MCF 10A (cell line): ENCODE measurements at regions not wholly inside any gene's neighbourhood (a gene's known extent, or its start where the extent isn't known, plus 50 kb on each side); places are given as distances from the start of the nearest gene placed in this dataset.
"Not testable (repeated sequence)": the region's sequence is repeated elsewhere in the genome, so short reads cannot be mapped to it uniquely, and the experiment has no call there.

Experiments
- BruUV-seq: library from RNA; stranded (reverse); fragments of 400-500 nt; replicated peaks from 2 replicates; lab custom pipeline; 2021; lab: Mats Ljungman, UMichigan
- CTCF ChIA-PET: fragments of 300-600 bp; sonication (Branson Sonifier 250); formaldehyde crosslinking; extraction: SDS; loops from one replicate; lab custom pipeline; 2021; ENCODE audit warnings: antibody characterized with exemption, inconsistent platforms; lab: Yijun Ruan, JAX
- POLR2A ChIA-PET: fragments of 300-600, 350-650 bp; sonication (Branson Sonifier 250); formaldehyde crosslinking; extraction: SDS; loops from one replicate; lab custom pipeline; 2020; ENCODE audit warnings: antibody characterized with exemption, inconsistent platforms; lab: Yijun Ruan, JAX
- DNase-seq: peaks from one replicate; pipeline ENCODE4 v3.0.0-alpha.2; 2018; ENCODE audit not compliant: unreplicated experiment
- H3K27ac Mint-ChIP-seq: one replicate; pipeline ENCODE4 v1.8.0; 2022; ENCODE audit warnings: mild to moderate bottlenecking, low read depth, mixed read lengths; ENCODE audit not compliant: unreplicated experiment
- H3K27me3 Mint-ChIP-seq: one replicate; pipeline ENCODE4 v1.8.0; 2022; ENCODE audit warnings: mixed read lengths; ENCODE audit not compliant: insufficient read depth, unreplicated experiment
- H3K36me3 Mint-ChIP-seq: one replicate; pipeline ENCODE4 v1.8.0; 2022; ENCODE audit warnings: mild to moderate bottlenecking, moderate library complexity, mixed read lengths; ENCODE audit not compliant: insufficient read depth, unreplicated experiment
- H3K4me1 Mint-ChIP-seq: one replicate; pipeline ENCODE4 v1.8.0; 2022; ENCODE audit warnings: mixed read lengths; ENCODE audit not compliant: insufficient read depth, unreplicated experiment
- H3K4me3 Mint-ChIP-seq: one replicate; pipeline ENCODE4 v1.8.0; 2022; ENCODE audit warnings: mild to moderate bottlenecking, moderate library complexity, mixed read lengths; ENCODE audit not compliant: unreplicated experiment
- H3K9me3 Mint-ChIP-seq: one replicate; pipeline ENCODE4 v1.8.0; 2022; ENCODE audit warnings: mixed read lengths; ENCODE audit not compliant: unreplicated experiment
- intact Hi-C: fragments of 100-400 bp; cut with micrococcal nuclease; formaldehyde crosslinking; loops from 2 replicates; pipeline ENCODE4 v1.14.1; 2022
- TF ChIP-seq, protein P1 (sequence below): fragments of 200-600 bp; IDR thresholded peaks from one replicate; pipeline ENCODE4 v1.8.0; 2022; ENCODE audit warnings: antibody characterized with exemption, mild to moderate bottlenecking; ENCODE audit not compliant: unreplicated experiment

DNA sequence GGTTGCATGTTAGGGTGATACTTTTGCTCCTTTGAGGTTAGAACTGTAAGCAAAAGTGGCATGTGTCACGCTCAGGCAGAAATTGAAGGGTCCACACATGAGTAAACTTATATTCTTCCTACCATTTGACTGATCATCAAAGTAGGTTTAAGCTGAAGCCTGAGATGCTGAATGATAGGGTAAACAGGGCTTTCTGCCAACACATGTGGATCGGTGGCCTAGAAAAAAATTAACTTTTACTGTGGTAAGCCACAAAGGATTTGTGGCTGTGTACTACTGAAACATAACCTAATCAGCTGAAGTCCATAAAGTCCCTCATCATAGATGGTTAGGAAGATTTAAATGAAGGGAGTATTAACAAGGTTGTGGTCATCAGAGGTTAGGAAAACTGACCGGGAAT is 1070.1 kb downstream of the STPG2 start:
- H3K4me3 Mint-ChIP-seq: no peak overlapping the region
- POLR2A ChIA-PET: interaction anchor here (0.5 kb wide), 1 partner anchor 462 kb away, joined by 3 read pairs; no protein-coding TSS in a partner anchor
- BruUV-seq: no TSS peak
- H3K36me3 Mint-ChIP-seq: no peaks in the 10 kb centered on the region
- no peak for DNase-seq
- no peaks in the 10 kb centered on the region for H3K27me3 Mint-ChIP-seq
- CTCF ChIA-PET: interaction anchor here (0.6 kb wide), 1 partner anchor 41 kb away, joined by 4 read pairs; no protein-coding TSS in a partner anchor
- no peak overlapping the region for H3K27ac Mint-ChIP-seq
- intact Hi-C loops: no loop called here
- TF ChIP-seq, protein P1, sequence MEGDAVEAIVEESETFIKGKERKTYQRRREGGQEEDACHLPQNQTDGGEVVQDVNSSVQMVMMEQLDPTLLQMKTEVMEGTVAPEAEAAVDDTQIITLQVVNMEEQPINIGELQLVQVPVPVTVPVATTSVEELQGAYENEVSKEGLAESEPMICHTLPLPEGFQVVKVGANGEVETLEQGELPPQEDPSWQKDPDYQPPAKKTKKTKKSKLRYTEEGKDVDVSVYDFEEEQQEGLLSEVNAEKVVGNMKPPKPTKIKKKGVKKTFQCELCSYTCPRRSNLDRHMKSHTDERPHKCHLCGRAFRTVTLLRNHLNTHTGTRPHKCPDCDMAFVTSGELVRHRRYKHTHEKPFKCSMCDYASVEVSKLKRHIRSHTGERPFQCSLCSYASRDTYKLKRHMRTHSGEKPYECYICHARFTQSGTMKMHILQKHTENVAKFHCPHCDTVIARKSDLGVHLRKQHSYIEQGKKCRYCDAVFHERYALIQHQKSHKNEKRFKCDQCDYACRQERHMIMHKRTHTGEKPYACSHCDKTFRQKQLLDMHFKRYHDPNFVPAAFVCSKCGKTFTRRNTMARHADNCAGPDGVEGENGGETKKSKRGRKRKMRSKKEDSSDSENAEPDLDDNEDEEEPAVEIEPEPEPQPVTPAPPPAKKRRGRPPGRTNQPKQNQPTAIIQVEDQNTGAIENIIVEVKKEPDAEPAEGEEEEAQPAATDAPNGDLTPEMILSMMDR: no peak
- H3K4me1 Mint-ChIP-seq: no peaks in the 10 kb centered on the region
- no peaks in the 10 kb centered on the region for H3K9me3 Mint-ChIP-seq

DNA sequence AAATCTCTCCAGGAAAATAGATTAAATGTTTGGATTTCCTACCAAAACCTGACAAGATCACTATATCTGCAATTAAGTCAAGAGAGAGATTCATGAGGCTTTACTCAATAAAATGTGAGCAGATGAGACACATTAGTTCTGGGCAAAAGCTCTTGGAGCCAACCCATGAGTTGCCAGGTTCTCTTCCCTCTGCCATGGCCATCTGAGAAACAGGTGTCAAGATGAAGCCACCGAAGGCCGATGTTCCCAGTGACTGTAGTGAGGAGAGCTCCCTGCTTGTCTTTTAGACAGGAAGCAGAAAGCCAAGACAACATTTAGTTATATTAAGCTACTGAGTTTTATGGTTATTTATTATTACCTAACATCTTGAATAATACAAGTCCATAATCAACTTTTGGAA is 1068.7 kb downstream of the STPG2 start:
- Mint-ChIP-seq H3K27me3 (no peaks in the 10 kb centered on the region), H3K9me3 (no peaks in the 10 kb centered on the region), H3K4me1 (no peaks in the 10 kb centered on the region), H3K4me3 (no peak overlapping the region), H3K27ac (no peak overlapping the region), H3K36me3 (no peaks in the 10 kb centered on the region)
- ChIA-PET POLR2A (no interaction called here), CTCF (interaction anchor here (1.0 kb wide), 1 partner anchor 10 kb away, joined by 3 read pairs; no protein-coding TSS in a partner anchor)
- TF ChIP-seq, protein P1: no peak
- no peak for DNase-seq
- no TSS peak for BruUV-seq
- intact Hi-C loops: no loop called here

DNA sequence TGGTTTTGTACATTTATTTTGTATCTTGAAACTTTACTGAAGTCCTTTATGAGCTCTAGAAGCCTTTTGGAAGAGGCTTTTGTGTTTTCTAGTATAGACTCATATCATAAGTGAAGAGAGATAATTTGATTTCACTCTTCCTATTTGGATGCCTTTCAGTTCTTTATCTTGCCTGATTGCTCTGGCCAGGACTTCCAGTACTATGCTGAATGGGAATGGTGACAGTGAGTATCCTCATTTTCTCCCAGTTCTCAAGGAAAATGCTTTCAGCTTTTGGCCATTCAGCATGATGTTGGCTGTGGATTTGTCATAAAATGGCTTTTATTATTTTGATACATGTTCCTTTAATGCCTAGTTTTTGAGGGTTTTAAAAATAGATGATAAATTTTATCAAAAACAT is 1061.3 kb downstream of the STPG2 start:
- CTCF ChIA-PET: no interaction called here
- POLR2A ChIA-PET: no interaction called here
- Mint-ChIP-seq H3K27ac (no peak overlapping the region), H3K36me3 (no peaks in the 10 kb centered on the region), H3K4me1 (no peaks in the 10 kb centered on the region), H3K27me3 (no peaks in the 10 kb centered on the region), H3K4me3 (no peak overlapping the region), H3K9me3 (no peaks in the 10 kb centered on the region)
- no TSS peak for BruUV-seq
- intact Hi-C loops: no loop called here
- no peak for DNase-seq
- TF ChIP-seq, protein P1: no peak

DNA sequence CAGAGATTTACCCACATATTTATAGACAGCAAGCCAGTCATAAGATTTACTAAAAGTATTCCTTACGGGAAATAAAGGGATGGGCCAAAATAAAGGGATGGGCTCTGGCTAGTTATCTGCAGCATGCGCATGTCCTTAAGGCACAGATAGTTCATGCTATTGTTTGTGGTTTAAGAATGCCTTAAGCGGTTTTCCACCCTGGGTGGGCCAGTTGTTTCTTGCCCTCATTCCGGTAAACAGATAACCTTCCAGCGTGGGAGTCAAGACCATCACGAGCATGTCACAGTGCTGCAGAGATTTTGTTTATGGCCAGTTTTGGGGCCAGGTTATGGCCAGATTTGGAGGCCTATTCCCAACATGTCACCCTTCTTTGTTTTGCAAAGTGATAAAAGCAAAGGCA is 1046.2 kb downstream of the STPG2 start:
- H3K4me1 Mint-ChIP-seq, CTCF ChIA-PET, H3K36me3 Mint-ChIP-seq, H3K4me3 Mint-ChIP-seq, BruUV-seq, intact Hi-C loops, POLR2A ChIA-PET, DNase-seq, H3K9me3 Mint-ChIP-seq, H3K27me3 Mint-ChIP-seq, H3K27ac Mint-ChIP-seq: not testable (repeated sequence)

DNA sequence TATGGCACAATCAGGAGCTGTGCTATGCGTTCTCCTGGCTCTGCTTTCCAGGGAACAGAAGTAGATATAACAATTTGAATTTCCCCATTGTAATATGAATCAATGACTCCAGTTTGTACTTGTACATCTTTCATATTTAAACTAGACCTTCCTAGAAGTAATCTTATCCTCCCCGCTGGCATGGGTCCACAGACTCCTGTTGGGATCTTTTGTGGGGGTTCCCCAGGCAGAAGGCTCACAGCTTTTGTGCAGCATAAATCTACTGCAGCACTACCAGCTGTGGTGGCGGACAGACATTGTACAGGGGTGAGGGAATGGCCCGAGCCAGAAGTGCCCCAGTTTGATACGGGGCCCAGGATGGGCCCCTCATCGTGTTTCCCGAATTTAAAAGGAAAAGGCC is 1042.1 kb downstream of the STPG2 start:
- POLR2A ChIA-PET, H3K27me3 Mint-ChIP-seq, H3K4me3 Mint-ChIP-seq, H3K4me1 Mint-ChIP-seq, BruUV-seq, H3K36me3 Mint-ChIP-seq, DNase-seq, H3K9me3 Mint-ChIP-seq, intact Hi-C loops, H3K27ac Mint-ChIP-seq: not testable (repeated sequence)
- CTCF ChIA-PET: interaction anchor here (0.7 to 1.1 kb wide), 2 partner anchors 18 to 51 kb away, joined by 4 to 5 read pairs; no protein-coding TSS in a partner anchor
